ENCODE measurements at regions not wholly inside any gene's neighbourhood (a gene's known extent, or its start where the extent isn't known, plus 50 kb on each side); places are given as distances from the start of the nearest gene placed in this dataset. TPM values are rescaled to one million over a fixed set of nuclear protein-coding genes. Genes with fewer than 3 reads are reported as not detected.

GRCh38 chr20:25750220-25750764 is 53.6 kb upstream of the ZNF337 start:
- Mint-ChIP-seq H3K4me3 (ENCODE audit: unreplicated experiment) (no peak overlapping the region), H3K36me3 (ENCODE audit: low read depth, unreplicated experiment) (peaks cover under 1% of the 10 kb centered on the region), H3K27me3 (ENCODE audit: low read depth, unreplicated experiment) (no peaks in the 10 kb centered on the region), H3K4me1 (ENCODE audit: low read depth, unreplicated experiment) (peaks cover under 1% of the 10 kb centered on the region), H3K27ac (ENCODE audit: unreplicated experiment) (no peak overlapping the region), H3K9me3 (ENCODE audit: unreplicated experiment) (no peaks in the 10 kb centered on the region)
- Histone ChIP-seq H3K9me3 (ENCODE audit: insufficient read depth, low read depth, low read length) (no peaks in the 10 kb centered on the region), H3K79me2 (ENCODE audit: insufficient read depth, low read length) (no peaks in the 10 kb centered on the region), H2AFZ (ENCODE audit: low read depth, low read length) (peak overlapping the region; percentile 67), H3K9ac (ENCODE audit: low read length) (peak overlapping the region; percentile 71), H3K27ac (ENCODE audit: low read depth, low read length) (no peak overlapping the region), H3K36me3 (ENCODE audit: insufficient read depth, low read length) (no peaks in the 10 kb centered on the region), H4K20me1 (ENCODE audit: insufficient read depth, low read length) (no peaks in the 10 kb centered on the region), H3K4me1 (ENCODE audit: insufficient read depth, low read length) (no peaks in the 10 kb centered on the region), H3K27me3 (ENCODE audit: insufficient read depth, low read length) (no peaks in the 10 kb centered on the region), H3K4me3 (ENCODE audit: insufficient read depth, low read depth, low read length) (peak overlapping the region; percentile 44), H3K4me2 (ENCODE audit: low read length) (peak overlapping the region; percentile 81)
- no peak for FAIRE-seq
- no peak for DNase-seq (ENCODE audit: low read depth)
- no peak for TF ChIP-seq CTCF (IDR thresholded peaks at IDR 0.05; ENCODE audit: insufficient read depth, low read depth, low read length)
- TF ChIP-seq EZH2 (IDR thresholded peaks at IDR 0.05; ENCODE audit: insufficient read depth, low read length), result no peak

- Histone ChIP-seq H3K36me3 (ENCODE audit: insufficient read depth, low read length) (no peaks in the 10 kb centered on the region), H2AFZ (ENCODE audit: low read depth, low read length) (no peak overlapping the region)
- no peak for FAIRE-seq
Measured at GRCh38 chr20:25749649-25750048, 53.0 kb upstream of the ZNF337 start.

More at GRCh38 chr20:25749649-25750048, 53.0 kb upstream of the ZNF337 start:
- Histone ChIP-seq H3K9me3 (ENCODE audit: insufficient read depth, low read depth, low read length) (no peaks in the 10 kb centered on the region), H3K79me2 (ENCODE audit: insufficient read depth, low read length) (no peaks in the 10 kb centered on the region), H4K20me1 (ENCODE audit: insufficient read depth, low read length) (no peaks in the 10 kb centered on the region), H3K27ac (ENCODE audit: low read depth, low read length) (no peak overlapping the region), H3K4me3 (ENCODE audit: insufficient read depth, low read depth, low read length) (no peak overlapping the region), H3K4me2 (ENCODE audit: low read length) (no peak overlapping the region), H3K9ac (ENCODE audit: low read length) (no peak overlapping the region), H3K4me1 (ENCODE audit: insufficient read depth, low read length) (no peaks in the 10 kb centered on the region), H3K27me3 (ENCODE audit: insufficient read depth, low read length) (no peaks in the 10 kb centered on the region)
- H3K27me3 Mint-ChIP-seq (ENCODE audit: low read depth, unreplicated experiment), result no peaks in the 10 kb centered on the region
- H3K27ac Mint-ChIP-seq (ENCODE audit: unreplicated experiment), result no peak overlapping the region
- no peak for TF ChIP-seq CTCF (IDR thresholded peaks at IDR 0.05; ENCODE audit: insufficient read depth, low read depth, low read length)
- no peak for TF ChIP-seq EZH2 (IDR thresholded peaks at IDR 0.05; ENCODE audit: insufficient read depth, low read length)
- H3K4me3 Mint-ChIP-seq (ENCODE audit: unreplicated experiment), result no peak overlapping the region
- H3K36me3 Mint-ChIP-seq (ENCODE audit: low read depth, unreplicated experiment), result peaks cover 6% of the 10 kb centered on the region
- no peak for DNase-seq (ENCODE audit: low read depth)
- no peaks in the 10 kb centered on the region for H3K9me3 Mint-ChIP-seq (ENCODE audit: unreplicated experiment)
- peaks cover 2% of the 10 kb centered on the region for H3K4me1 Mint-ChIP-seq (ENCODE audit: low read depth, unreplicated experiment)

Small RNAs in the stretch of these regions (microRNA-seq; reads per million reads assigned to microRNA genes)
- gene MIR663A, result not detected
